ENCODE measurements at regions not wholly inside any gene's neighbourhood (a gene's known extent, or its start where the extent isn't known, plus 50 kb on each side); places are given as distances from the start of the nearest gene placed in this dataset.
A peak's percentile ranks its signal among the peaks of the same experiment; 100 is the strongest.

DNA sequence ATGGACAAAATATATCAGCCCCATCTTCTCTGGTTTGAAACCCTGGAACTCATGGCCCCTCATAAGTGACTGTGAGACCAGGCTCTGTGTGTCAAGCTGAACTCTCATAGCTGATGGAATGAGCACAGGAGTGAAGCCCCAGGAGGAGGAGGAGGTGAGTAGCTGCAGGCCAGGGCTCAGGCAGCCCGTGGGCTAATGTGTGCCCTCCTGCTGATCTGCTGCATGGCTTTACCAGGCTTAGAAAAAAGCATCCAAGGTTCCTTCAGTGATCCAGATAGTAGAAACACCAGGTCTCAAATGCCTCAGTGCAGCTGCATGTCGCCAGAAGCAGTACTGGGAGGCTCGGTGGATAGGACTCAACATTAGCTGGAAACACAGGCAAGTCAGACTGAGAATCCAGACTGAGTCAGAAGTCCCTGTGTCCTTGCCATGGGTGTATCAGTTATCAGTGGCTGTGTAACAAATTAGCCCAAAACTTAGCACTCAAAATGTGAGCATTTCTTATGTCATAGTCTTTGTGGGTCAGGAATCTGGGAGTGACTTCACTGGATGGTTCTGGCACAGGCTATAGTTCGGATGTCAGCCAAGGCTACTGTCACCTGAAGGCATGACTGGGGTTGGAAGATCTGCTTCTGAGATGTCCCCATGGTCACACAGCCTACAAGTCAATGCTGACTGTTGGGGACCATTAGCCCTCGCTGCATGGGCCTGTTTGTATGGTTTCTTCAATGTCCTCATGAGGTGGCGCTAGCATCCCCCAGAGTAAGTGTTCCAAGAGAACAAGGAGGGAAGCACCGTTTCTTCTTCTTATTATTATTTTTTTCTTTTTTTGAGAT is 255.4 kb upstream of the IRF2BP2 start (continued):
- TF ChIP-seq, protein P1, sequence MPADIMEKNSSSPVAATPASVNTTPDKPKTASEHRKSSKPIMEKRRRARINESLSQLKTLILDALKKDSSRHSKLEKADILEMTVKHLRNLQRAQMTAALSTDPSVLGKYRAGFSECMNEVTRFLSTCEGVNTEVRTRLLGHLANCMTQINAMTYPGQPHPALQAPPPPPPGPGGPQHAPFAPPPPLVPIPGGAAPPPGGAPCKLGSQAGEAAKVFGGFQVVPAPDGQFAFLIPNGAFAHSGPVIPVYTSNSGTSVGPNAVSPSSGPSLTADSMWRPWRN (IDR thresholded peaks at IDR 0.05; ENCODE audit: low read depth) = no peak
- TF ChIP-seq ADNP (tag; IDR thresholded peaks at IDR 0.05) (peak; percentile 88), ZNF143 (CRISPR knock-in tag; IDR thresholded peaks at IDR 0.05) (peak; percentile 21; the same call in 1 of the 2 replicates), CBFA2T2 (conservative IDR thresholded peaks at IDR 0.05) (no peak), PHF20 (IDR thresholded peaks at IDR 0.05; ENCODE audit: partially characterized antibody) (peak; percentile 34), KLF10 (CRISPR knock-in tag; IDR thresholded peaks at IDR 0.05) (0 out of 2 replicates have a peak, but pooled peaks have one; percentile 51), EP300 (IDR thresholded peaks at IDR 0.05; ENCODE audit: low read length) (no peak)
- TF ChIP-seq, protein P2, sequence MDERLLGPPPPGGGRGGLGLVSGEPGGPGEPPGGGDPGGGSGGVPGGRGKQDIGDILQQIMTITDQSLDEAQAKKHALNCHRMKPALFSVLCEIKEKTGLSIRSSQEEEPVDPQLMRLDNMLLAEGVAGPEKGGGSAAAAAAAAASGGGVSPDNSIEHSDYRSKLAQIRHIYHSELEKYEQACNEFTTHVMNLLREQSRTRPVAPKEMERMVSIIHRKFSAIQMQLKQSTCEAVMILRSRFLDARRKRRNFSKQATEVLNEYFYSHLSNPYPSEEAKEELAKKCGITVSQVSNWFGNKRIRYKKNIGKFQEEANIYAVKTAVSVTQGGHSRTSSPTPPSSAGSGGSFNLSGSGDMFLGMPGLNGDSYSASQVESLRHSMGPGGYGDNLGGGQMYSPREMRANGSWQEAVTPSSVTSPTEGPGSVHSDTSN (CRISPR knock-in tag; IDR thresholded peaks at IDR 0.05; ENCODE audit: low read depth) = no peak
- TF ChIP-seq, protein P2 (tag; conservative IDR thresholded peaks at IDR 0.05; ENCODE audit: low read depth) = no peak
- TF ChIP-seq, protein P3, sequence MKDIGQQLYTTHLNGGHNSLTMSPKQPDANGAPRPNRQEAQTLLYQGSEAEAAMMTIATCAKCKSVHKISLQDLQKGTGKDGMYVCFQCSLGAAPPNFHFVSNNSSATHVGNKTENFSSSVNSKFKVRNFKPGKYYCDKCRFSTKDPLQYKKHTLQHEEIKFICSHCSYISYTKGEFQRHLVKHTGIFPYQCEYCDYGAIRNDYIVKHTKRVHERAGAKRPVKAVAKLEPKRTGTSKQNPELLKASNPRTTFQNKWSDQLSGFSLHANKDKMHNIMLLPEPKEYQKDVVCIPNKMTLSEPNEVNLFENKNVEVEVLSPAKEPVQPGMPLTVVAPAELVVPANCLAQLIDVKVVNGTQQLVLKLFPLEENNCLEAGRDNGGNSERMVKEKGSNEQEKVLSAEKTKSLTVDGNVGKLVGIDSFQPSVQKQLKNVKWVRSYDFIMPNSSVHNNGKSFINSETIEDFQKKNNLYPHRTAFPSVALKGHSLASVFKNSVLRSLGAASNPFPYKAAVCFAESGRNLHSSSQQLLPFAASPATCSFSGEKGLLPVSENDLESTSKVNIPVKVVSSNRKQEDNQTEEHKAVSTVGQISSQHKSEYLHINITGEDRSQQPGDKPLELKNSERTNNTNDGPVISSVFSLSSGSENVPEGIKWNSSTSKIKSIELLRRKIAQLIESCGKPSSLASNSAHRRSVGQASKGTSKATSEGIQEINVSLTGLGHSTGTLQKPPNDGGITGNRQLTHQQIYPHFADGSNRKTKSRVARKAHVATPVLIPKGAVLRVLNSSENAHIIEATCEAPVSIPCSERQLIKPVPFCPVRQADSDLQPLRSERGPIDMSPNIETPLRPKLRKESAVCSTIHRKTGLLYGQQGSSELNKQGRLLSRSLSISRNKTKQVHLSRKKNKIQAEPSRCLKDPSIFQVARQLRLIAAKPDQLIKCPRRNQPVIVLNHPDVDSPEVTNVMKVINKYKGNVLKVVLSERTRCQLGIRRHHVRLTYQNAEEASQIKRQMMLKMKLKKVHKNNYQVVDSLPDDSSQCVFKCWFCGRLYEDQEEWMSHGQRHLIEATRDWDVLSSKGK (CRISPR knock-in tag; IDR thresholded peaks at IDR 0.05) = no peak
- TF ChIP-seq, protein P4, sequence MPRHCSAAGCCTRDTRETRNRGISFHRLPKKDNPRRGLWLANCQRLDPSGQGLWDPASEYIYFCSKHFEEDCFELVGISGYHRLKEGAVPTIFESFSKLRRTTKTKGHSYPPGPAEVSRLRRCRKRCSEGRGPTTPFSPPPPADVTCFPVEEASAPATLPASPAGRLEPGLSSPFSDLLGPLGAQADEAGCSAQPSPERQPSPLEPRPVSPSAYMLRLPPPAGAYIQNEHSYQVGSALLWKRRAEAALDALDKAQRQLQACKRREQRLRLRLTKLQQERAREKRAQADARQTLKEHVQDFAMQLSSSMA (CRISPR knock-in tag; IDR thresholded peaks at IDR 0.05) = 0 out of 2 replicates have a peak, but pooled peaks have one; percentile 39
- TF ChIP-seq, protein P5, sequence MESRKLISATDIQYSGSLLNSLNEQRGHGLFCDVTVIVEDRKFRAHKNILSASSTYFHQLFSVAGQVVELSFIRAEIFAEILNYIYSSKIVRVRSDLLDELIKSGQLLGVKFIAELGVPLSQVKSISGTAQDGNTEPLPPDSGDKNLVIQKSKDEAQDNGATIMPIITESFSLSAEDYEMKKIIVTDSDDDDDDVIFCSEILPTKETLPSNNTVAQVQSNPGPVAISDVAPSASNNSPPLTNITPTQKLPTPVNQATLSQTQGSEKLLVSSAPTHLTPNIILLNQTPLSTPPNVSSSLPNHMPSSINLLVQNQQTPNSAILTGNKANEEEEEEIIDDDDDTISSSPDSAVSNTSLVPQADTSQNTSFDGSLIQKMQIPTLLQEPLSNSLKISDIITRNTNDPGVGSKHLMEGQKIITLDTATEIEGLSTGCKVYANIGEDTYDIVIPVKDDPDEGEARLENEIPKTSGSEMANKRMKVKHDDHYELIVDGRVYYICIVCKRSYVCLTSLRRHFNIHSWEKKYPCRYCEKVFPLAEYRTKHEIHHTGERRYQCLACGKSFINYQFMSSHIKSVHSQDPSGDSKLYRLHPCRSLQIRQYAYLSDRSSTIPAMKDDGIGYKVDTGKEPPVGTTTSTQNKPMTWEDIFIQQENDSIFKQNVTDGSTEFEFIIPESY (CRISPR knock-in tag; IDR thresholded peaks at IDR 0.05) = peak; percentile 45; the same call in 1 of the 2 replicates
- TF ChIP-seq, protein P6, sequence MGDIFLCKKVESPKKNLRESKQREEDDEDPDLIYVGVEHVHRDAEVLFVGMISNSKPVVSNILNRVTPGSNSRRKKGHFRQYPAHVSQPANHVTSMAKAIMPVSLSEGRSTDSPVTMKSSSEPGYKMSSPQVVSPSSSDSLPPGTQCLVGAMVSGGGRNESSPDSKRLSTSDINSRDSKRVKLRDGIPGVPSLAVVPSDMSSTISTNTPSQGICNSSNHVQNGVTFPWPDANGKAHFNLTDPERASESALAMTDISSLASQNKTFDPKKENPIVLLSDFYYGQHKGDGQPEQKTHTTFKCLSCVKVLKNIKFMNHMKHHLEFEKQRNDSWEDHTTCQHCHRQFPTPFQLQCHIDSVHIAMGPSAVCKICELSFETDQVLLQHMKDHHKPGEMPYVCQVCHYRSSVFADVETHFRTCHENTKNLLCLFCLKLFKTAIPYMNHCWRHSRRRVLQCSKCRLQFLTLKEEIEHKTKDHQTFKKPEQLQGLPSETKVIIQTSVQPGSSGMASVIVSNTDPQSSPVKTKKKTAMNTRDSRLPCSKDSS (IDR thresholded peaks at IDR 0.05; ENCODE audit: low read depth, partially characterized antibody) = peak; percentile 10

Measured in K562 (cell line).